Right cardiac atrium (tissue), 5 donors: ENCODE measurements at regions not wholly inside any gene's neighbourhood (a gene's known extent, or its start where the extent isn't known, plus 50 kb on each side); places are given as distances from the start of the nearest gene placed in this dataset.
"Not testable (repeated sequence)": the region's sequence is repeated elsewhere in the genome, so short reads cannot be mapped to it uniquely, and the experiment has no call there.

Experiments used
- ATAC-seq, 2 donors: fragments of 200-7000 bp; cut with Tn5 transposase; one replicate each; pipeline versions ENCODE4 v1.8.0 to v1.9.1; 2020; ENCODE audit warnings: moderate library complexity in 2 of 2, mild to moderate bottlenecking in 1 of 2
- DNase-seq, 3 donors: peaks; one replicate each; pipeline ENCODE4 v3.0.0-alpha.2; 2020
- H3K27ac ChIP-seq: one replicate; pipeline ENCODE4 v1.5.1; 2013; ENCODE audit warnings: mild to moderate bottlenecking, low read length, control low read depth, moderate library complexity
- H3K27me3 ChIP-seq: one replicate; pipeline ENCODE4 v1.6.1; 2013; ENCODE audit not compliant: control insufficient read depth, insufficient read depth
- H3K4me1 ChIP-seq: one replicate; pipeline ENCODE4 v1.6.1; 2013; ENCODE audit warnings: low read length; ENCODE audit not compliant: control insufficient read depth, insufficient read depth
- H3K4me3 ChIP-seq: one replicate; pipeline ENCODE4 v1.5.1; 2013; ENCODE audit warnings: low read length, control low read depth
- H3K9me3 ChIP-seq: one replicate; pipeline ENCODE4 v1.6.1; 2013; ENCODE audit warnings: low read length; ENCODE audit not compliant: control insufficient read depth
- WGBS: extraction: QIAGEN DNeasy Blood & Tissue Kit; methylation state at CpG from one replicate; pipeline ENCODE4 v1.1.7; 2013; 5-methylcytosine and 5-hydroxymethylcytosine counted together
- intact Hi-C, 4 donors: fragments of 100-400 bp; cut with DNase I; formaldehyde crosslinking; loops; one replicate each; pipeline versions ENCODE4 v1.11.0 to v1.14.0; 2022 to 2023
- donor health status: healthy with polysubstance abuse.
- donor health status: DM: no; HTN: yes; CAD: no.
- donor health status: DM: no; HTN: no; CAD: no.
- donor health status: DM: no; HTN: yes; CAD: no; lungs with severe emphysema.
- donor health status: DM: yes; HTN: yes; CAD: no.

- no peak overlapping the region for H3K27ac ChIP-seq
- peak; percentile 18 to 51 (median 32) for DNase-seq
- 38% methylated on average over 5 of the region's 5 CpGs for WGBS
- peak; percentile 80 to 85 for ATAC-seq
- H3K4me3 ChIP-seq = no peak overlapping the region
- H3K27me3 ChIP-seq = no peaks in the 10 kb centered on the region
- H3K9me3 ChIP-seq = no peaks in the 10 kb centered on the region
- intact Hi-C loops = no loop called here
- no peaks in the 10 kb centered on the region for H3K4me1 ChIP-seq
Measured at GRCh38 chr5:82538339-82539034, 260.3 kb upstream of the RPS23 start.

GRCh38 chr5:82537687-82538306 lies 259.6 kb upstream of the RPS23 start:
- DNase-seq = no peak
- Histone ChIP-seq H3K4me1 (no peaks in the 10 kb centered on the region), H3K27ac (no peak overlapping the region), H3K27me3 (no peaks in the 10 kb centered on the region), H3K9me3 (no peaks in the 10 kb centered on the region), H3K4me3 (no peak overlapping the region)
- 60% methylated on average over 10 of the region's 10 CpGs for WGBS
- peak; percentile 61 to 69 for ATAC-seq
- intact Hi-C loops = no loop called here

- DNase-seq (no peak), ATAC-seq (no peak)
- Histone ChIP-seq H3K9me3 (no peaks in the 10 kb centered on the region), H3K27me3 (no peaks in the 10 kb centered on the region), H3K27ac (no peak overlapping the region), H3K4me1 (no peaks in the 10 kb centered on the region), H3K4me3 (no peak overlapping the region)
- WGBS = 93% methylated on average over 1 of the region's 1 CpG
- intact Hi-C loops = no loop called here
Measured at GRCh38 chr5:82534986-82535385, 256.8 kb upstream of the RPS23 start.

- 90% methylated on average over 2 of the region's 2 CpGs for WGBS
- H3K27ac ChIP-seq, H3K4me3 ChIP-seq, DNase-seq, intact Hi-C loops, ATAC-seq, H3K9me3 ChIP-seq, H3K4me1 ChIP-seq, H3K27me3 ChIP-seq: not testable (repeated sequence)
Measured at GRCh38 chr5:82532075-82532474, 253.9 kb upstream of the RPS23 start.

GRCh38 chr5:82526540-82526939 lies 248.4 kb upstream of the RPS23 start:
- H3K27ac ChIP-seq = no peak overlapping the region
- H3K27me3 ChIP-seq = no peaks in the 10 kb centered on the region
- DNase-seq (no peak), ATAC-seq (no peak)
- no peaks in the 10 kb centered on the region for H3K4me1 ChIP-seq
- no peaks in the 10 kb centered on the region for H3K9me3 ChIP-seq
- WGBS = 81% methylated on average over 2 of the region's 2 CpGs
- no peak overlapping the region for H3K4me3 ChIP-seq
- intact Hi-C loops = no loop called here

GRCh38 chr5:82525626-82526025 lies 247.5 kb upstream of the RPS23 start:
- no peaks in the 10 kb centered on the region for H3K4me1 ChIP-seq
- no peak for DNase-seq
- H3K27ac ChIP-seq = no peak overlapping the region
- WGBS = 83% methylated on average over 3 of the region's 3 CpGs
- H3K27me3 ChIP-seq = no peaks in the 10 kb centered on the region
- no peak for ATAC-seq
- no peak overlapping the region for H3K4me3 ChIP-seq
- intact Hi-C loops = no loop called here
- H3K9me3 ChIP-seq = no peaks in the 10 kb centered on the region

GRCh38 chr5:82523633-82524032 lies 245.5 kb upstream of the RPS23 start:
- no peaks in the 10 kb centered on the region for H3K4me1 ChIP-seq
- no peaks in the 10 kb centered on the region for H3K9me3 ChIP-seq
- WGBS = 86% methylated on average over 2 of the region's 2 CpGs
- H3K27me3 ChIP-seq = no peaks in the 10 kb centered on the region
- H3K4me3 ChIP-seq = no peak overlapping the region
- intact Hi-C loops = no loop called here
- peak in 1 of 2 donors; percentile 28 for ATAC-seq
- no peak overlapping the region for H3K27ac ChIP-seq
- no peak for DNase-seq

- no peak for DNase-seq
- intact Hi-C loops = no loop called here
- Histone ChIP-seq H3K9me3 (no peaks in the 10 kb centered on the region), H3K27ac (no peak overlapping the region), H3K4me3 (no peak overlapping the region), H3K4me1 (no peaks in the 10 kb centered on the region), H3K27me3 (no peaks in the 10 kb centered on the region)
- WGBS = 76% methylated on average over 7 of the region's 7 CpGs
- no peak for ATAC-seq
Measured at GRCh38 chr5:82522897-82523296, 244.7 kb upstream of the RPS23 start.

- Histone ChIP-seq H3K9me3 (no peaks in the 10 kb centered on the region), H3K27ac (no peak overlapping the region), H3K4me1 (no peaks in the 10 kb centered on the region), H3K27me3 (no peaks in the 10 kb centered on the region), H3K4me3 (no peak overlapping the region)
- DNase-seq = no peak
- intact Hi-C loops = no loop called here
- ATAC-seq = no peak
- WGBS = 84% methylated on average over 4 of the region's 4 CpGs
Measured at GRCh38 chr5:82521431-82522051, 243.4 kb upstream of the RPS23 start.

- H3K4me1 ChIP-seq = no peaks in the 10 kb centered on the region
- H3K9me3 ChIP-seq = no peaks in the 10 kb centered on the region
- no peak for ATAC-seq
- no peaks in the 10 kb centered on the region for H3K27me3 ChIP-seq
- no peak overlapping the region for H3K4me3 ChIP-seq
- WGBS = 76% methylated on average over 3 of the region's 3 CpGs
- H3K27ac ChIP-seq = no peak overlapping the region
- DNase-seq = no peak
- intact Hi-C loops = no loop called here
Measured at GRCh38 chr5:82519558-82519957, 241.4 kb upstream of the RPS23 start.

GRCh38 chr5:82517544-82518075 lies 239.5 kb upstream of the RPS23 start:
- intact Hi-C loops = no loop called here
- H3K9me3 ChIP-seq = no peaks in the 10 kb centered on the region
- ATAC-seq (no peak), DNase-seq (no peak)
- no peaks in the 10 kb centered on the region for H3K4me1 ChIP-seq
- H3K27me3 ChIP-seq = no peaks in the 10 kb centered on the region
- whole genome bisulfite sequencing = 89% methylated on average over 4 of the region's 4 CpGs
- no peak overlapping the region for H3K27ac ChIP-seq
- H3K4me3 ChIP-seq = no peak overlapping the region
